Fibroblast of mammary gland (primary cell): ENCODE measurements at regions not wholly inside any gene's neighbourhood (a gene's known extent, or its start where the extent isn't known, plus 50 kb on each side); places are given as distances from the start of the nearest gene placed in this dataset.

Source experiments
- DNase-seq: peaks from one replicate; pipeline ENCODE4 v3.0.0-alpha.2; 2010; ENCODE audit warnings: low read depth
- H3K4me3 ChIP-seq: 2 replicates; pipeline ENCODE4 v1.5.1; 2011; ENCODE audit warnings: low read depth, mild to moderate bottlenecking, low read length, moderate library complexity; ENCODE audit not compliant: control insufficient read depth
- CTCF ChIP-seq: conservative IDR thresholded peaks from 2 replicates; pipeline ENCODE4 v1.5.1; 2011; ENCODE audit warnings: low read depth, low read length, inconsistent platforms; ENCODE audit not compliant: control insufficient read depth, insufficient read depth

- H3K4me3 ChIP-seq: no peak overlapping the region
- no peak for TF ChIP-seq CTCF
- DNase-seq: no peak
These were observed 416.8 kb downstream of the IRX2 start for GRCh38 chr5:2334719-2335118.

- no peak for DNase-seq
- no peak for TF ChIP-seq CTCF
- H3K4me3 ChIP-seq: no peak overlapping the region
These were observed 418.2 kb downstream of the IRX2 start for GRCh38 chr5:2333291-2333690.

GRCh38 chr5:2332521-2332920 is 419.0 kb downstream of the IRX2 start:
- no peak overlapping the region for H3K4me3 ChIP-seq
- TF ChIP-seq CTCF: no peak
- DNase-seq: no peak

- no peak for DNase-seq
- TF ChIP-seq CTCF: no peak
- no peak overlapping the region for H3K4me3 ChIP-seq
These were observed 420.9 kb downstream of the IRX2 start for GRCh38 chr5:2330325-2331130.

DNA sequence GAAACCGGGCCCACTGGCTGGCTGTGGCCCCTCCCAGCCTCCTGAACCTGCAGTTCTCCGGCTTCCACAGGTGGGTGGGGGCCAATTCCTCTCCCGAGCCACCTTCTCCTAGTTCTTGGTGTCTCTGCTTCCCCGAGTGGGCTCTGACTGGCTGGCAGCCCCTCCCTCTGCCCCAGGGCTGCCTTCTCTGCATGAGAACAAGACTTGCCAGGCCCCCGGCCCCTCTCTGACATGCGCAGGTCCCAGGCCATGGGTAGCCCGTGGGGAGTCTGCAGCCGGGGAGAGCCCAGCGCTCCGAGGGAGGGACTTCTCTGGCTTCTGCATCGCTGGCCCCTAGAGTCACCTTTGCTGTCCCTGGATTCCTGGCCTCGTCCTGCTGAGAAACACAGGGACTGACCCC is 421.7 kb downstream of the IRX2 start:
- no peak for DNase-seq
- H3K4me3 ChIP-seq: no peak overlapping the region
- TF ChIP-seq CTCF: no peak

- TF ChIP-seq CTCF: no peak
- DNase-seq: no peak
- no peak overlapping the region for H3K4me3 ChIP-seq
These were observed 424.9 kb downstream of the IRX2 start for GRCh38 chr5:2326601-2327000.

DNA sequence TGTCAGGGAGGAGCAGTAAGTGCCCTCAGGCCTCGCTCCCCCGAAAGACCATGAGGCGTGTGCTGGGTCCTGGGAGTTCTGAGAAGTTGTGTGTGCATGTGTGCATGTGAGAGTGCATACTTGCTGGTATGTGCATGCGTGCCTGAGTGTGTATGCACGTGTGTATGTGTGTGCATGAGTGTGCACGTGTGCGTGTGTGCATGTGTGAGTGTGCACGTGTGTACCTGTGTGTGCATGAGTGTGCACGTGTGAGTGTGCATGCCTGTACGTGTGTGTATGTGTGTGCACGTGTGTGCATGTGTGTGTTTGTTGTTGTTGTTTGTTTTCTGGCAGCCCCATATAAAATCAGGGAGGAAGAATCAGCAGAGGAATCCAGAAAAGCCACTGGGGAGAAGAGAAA is 426.7 kb downstream of the IRX2 start:
- DNase-seq: no peak
- H3K4me3 ChIP-seq: no peak overlapping the region
- no peak for TF ChIP-seq CTCF
